CD14-positive monocyte (primary cell): ENCODE measurements at regions not wholly inside any gene's neighbourhood (a gene's known extent, or its start where the extent isn't known, plus 50 kb on each side); places are given as distances from the start of the nearest gene placed in this dataset.

ENCODE experiments used
- DNase-seq, 3 donors: peaks; one replicate each; pipeline ENCODE4 v3.0.0-alpha.2; 2011 to 2022
- H2AFZ ChIP-seq: 2 replicates; pipeline ENCODE4 v1.6.0; 2012; ENCODE audit warnings: mild to moderate bottlenecking, low read depth, low read length, inconsistent platforms; ENCODE audit not compliant: insufficient read depth, poor library complexity, severe bottlenecking
- H3K27ac ChIP-seq, 2 donors: 1 replicate in 1 of 2; 2 replicates in 1 of 2; pipeline ENCODE4 v1.5.1; 2012 to 2013; ENCODE audit warnings: low read length in 2 of 2, control low read depth in 1 of 2, inconsistent platforms in 1 of 2, low read depth in 1 of 2, mild to moderate bottlenecking in 1 of 2
- H3K27me3 ChIP-seq, 2 donors: one replicate each; pipeline versions ENCODE4 v1.6.0 to v1.6.1; 2011 to 2013; ENCODE audit warnings: low read length in 2 of 2; ENCODE audit not compliant: control insufficient read depth in 2 of 2, insufficient read depth in 2 of 2
- H3K36me3 ChIP-seq, 2 donors: replicated peaks in 1 of 2; 1 replicate in 1 of 2; 2 replicates in 1 of 2; pipeline versions ENCODE4 v1.5.1 to v1.6.1; 2012 to 2013; ENCODE audit warnings: low read length in 2 of 2, control low read depth in 1 of 2, inconsistent platforms in 1 of 2, mild to moderate bottlenecking in 1 of 2; ENCODE audit not compliant: insufficient read depth in 2 of 2, control insufficient read depth in 1 of 2
- H3K4me1 ChIP-seq, 2 donors: 1 replicate in 1 of 2; 2 replicates in 1 of 2; pipeline versions ENCODE4 v1.5.1 to v1.6.1; 2012 to 2013; ENCODE audit warnings: low read length in 2 of 2, control low read depth in 1 of 2, inconsistent platforms in 1 of 2, mild to moderate bottlenecking in 1 of 2, moderate library complexity in 1 of 2; ENCODE audit not compliant: insufficient read depth in 2 of 2, control insufficient read depth in 1 of 2
- H3K4me2 ChIP-seq: replicated peaks from 2 replicates; pipeline ENCODE3; 2012; ENCODE audit warnings: low read length, moderate library complexity, mild to moderate bottlenecking; ENCODE audit not compliant: poor library complexity, severe bottlenecking; ENCODE audit errors: extremely low read depth
- H3K4me3 ChIP-seq, 3 experiments: fragments of 200-600 bp in 1 of 3; sonication (generic) in 1 of 3; replicated peaks in 1 of 3; 1 replicate in 2 of 3; 2 replicates in 1 of 3; pipeline ENCODE4 v1.5.1; 2011 to 2013; ENCODE audit warnings: low read length in 3 of 3, mild to moderate bottlenecking in 3 of 3, control low read depth in 2 of 3, low read depth in 2 of 3, inconsistent platforms in 1 of 3, moderate library complexity in 1 of 3
- H3K79me2 ChIP-seq: 2 replicates; pipeline ENCODE4 v1.6.0; 2012; ENCODE audit warnings: mild to moderate bottlenecking, control low read depth, inconsistent platforms, low read length, moderate library complexity; ENCODE audit not compliant: insufficient read depth
- H3K9ac ChIP-seq: 2 replicates; pipeline ENCODE4 v1.6.0; 2017; ENCODE audit warnings: low read length, mild to moderate bottlenecking; ENCODE audit not compliant: insufficient read depth, poor library complexity, severe bottlenecking
- H3K9me3 ChIP-seq, 2 donors: replicated peaks in 1 of 2; 1 replicate in 1 of 2; 2 replicates in 1 of 2; pipeline versions ENCODE4 v1.5.1 to v1.6.1; 2012 to 2013; ENCODE audit warnings: low read length in 2 of 2, control low read depth in 1 of 2; ENCODE audit not compliant: control insufficient read depth in 1 of 2, insufficient read depth in 1 of 2
- H4K20me1 ChIP-seq: 2 replicates; pipeline ENCODE4 v1.6.0; 2012; ENCODE audit warnings: mild to moderate bottlenecking, low read length, control low read depth, moderate library complexity; ENCODE audit not compliant: insufficient read depth
- H3K27ac Mint-ChIP-seq, 7 donors: one replicate each; pipeline ENCODE4 v1.8.0; 2020; ENCODE audit warnings: mild to moderate bottlenecking in 7 of 7, mixed read lengths in 7 of 7, moderate library complexity in 6 of 7, inconsistent platforms in 2 of 7
- H3K27me3 Mint-ChIP-seq, 3 donors: one replicate each; pipeline ENCODE4 v1.8.0; 2021 to 2022; ENCODE audit warnings: low read depth in 3 of 3, mild to moderate bottlenecking in 3 of 3, mixed read lengths in 3 of 3, moderate library complexity in 3 of 3, inconsistent platforms in 1 of 3
- H3K36me3 Mint-ChIP-seq, 2 donors: one replicate each; pipeline ENCODE4 v1.8.0; 2020; ENCODE audit warnings: mixed read lengths in 2 of 2, inconsistent platforms in 1 of 2, mild to moderate bottlenecking in 1 of 2
- H3K4me1 Mint-ChIP-seq: one replicate; pipeline ENCODE4 v1.8.0; 2020; ENCODE audit warnings: mild to moderate bottlenecking, mixed read lengths
- H3K4me3 Mint-ChIP-seq, 2 donors: one replicate each; pipeline ENCODE4 v1.8.0; 2020; ENCODE audit warnings: mild to moderate bottlenecking in 2 of 2, mixed read lengths in 2 of 2, moderate library complexity in 1 of 2
- H3K9me3 Mint-ChIP-seq, 7 donors: one replicate each; pipeline ENCODE4 v1.8.0; 2020 to 2022; ENCODE audit warnings: mixed read lengths in 7 of 7, mild to moderate bottlenecking in 6 of 7, moderate library complexity in 6 of 7, inconsistent platforms in 2 of 7
- WGBS: methylation state at CpG from one replicate; pipeline ENCODE4 v1.1.5; 2013; ENCODE audit warnings: missing lambda C conversion rate; ENCODE audit not compliant: insufficient coverage; 5-methylcytosine and 5-hydroxymethylcytosine counted together
- intact Hi-C, 2 donors: fragments of 100-400 bp; cut with micrococcal nuclease; formaldehyde crosslinking; loops; one replicate each; pipeline versions ENCODE4 v1.15.0 to v1.15.1; 2023
- TF ChIP-seq, protein P1 (sequence below): fragments of 200-600 bp; IDR thresholded peaks from one replicate; pipeline ENCODE4 v1.8.0; 2022; ENCODE audit warnings: antibody characterized with exemption, mild to moderate bottlenecking

DNA sequence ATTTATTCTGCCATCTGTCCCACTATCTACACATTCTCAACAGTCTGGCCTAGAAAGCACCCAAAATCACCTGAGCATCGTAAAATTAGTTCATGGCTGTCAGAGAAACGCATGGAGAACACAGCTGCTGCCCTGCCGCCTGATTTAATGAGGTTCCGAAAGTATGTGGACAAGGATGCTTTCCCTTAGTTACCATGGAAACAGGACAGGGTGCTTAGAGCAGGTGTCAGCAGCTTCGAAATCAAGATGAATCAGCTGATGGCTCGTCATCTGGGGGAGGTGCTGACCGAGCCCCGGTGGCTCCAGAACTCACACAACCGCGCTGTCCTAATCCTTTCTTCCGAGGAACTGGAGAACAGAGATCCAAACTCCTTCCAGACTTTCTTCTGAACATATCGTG, 151.5 kb downstream of the TEX36 start:
- H3K4me1 ChIP-seq = no peaks in the 10 kb centered on the region
- H3K9ac ChIP-seq = no peak overlapping the region
- no peaks in the 10 kb centered on the region for H3K36me3 ChIP-seq
- no peaks in the 10 kb centered on the region for H3K27me3 ChIP-seq
- H3K79me2 ChIP-seq = no peaks in the 10 kb centered on the region
- no peak overlapping the region for H3K4me3 ChIP-seq
- Mint-ChIP-seq H3K36me3 (no peaks in the 10 kb centered on the region), H3K27ac (no peak overlapping the region), H3K4me3 (no peak overlapping the region), H3K27me3 (peaks cover 0 to 4% (median 2%) of the 10 kb centered on the region in 3 donors), H3K4me1 (no peaks in the 10 kb centered on the region), H3K9me3 (peaks cover 0 to 3% (median 1%) of the 10 kb centered on the region in 7 donors)
- intact Hi-C loops = no loop called here
- H3K9me3 ChIP-seq = no peaks in the 10 kb centered on the region
- H3K27ac ChIP-seq = no peak overlapping the region
- TF ChIP-seq, protein P1, sequence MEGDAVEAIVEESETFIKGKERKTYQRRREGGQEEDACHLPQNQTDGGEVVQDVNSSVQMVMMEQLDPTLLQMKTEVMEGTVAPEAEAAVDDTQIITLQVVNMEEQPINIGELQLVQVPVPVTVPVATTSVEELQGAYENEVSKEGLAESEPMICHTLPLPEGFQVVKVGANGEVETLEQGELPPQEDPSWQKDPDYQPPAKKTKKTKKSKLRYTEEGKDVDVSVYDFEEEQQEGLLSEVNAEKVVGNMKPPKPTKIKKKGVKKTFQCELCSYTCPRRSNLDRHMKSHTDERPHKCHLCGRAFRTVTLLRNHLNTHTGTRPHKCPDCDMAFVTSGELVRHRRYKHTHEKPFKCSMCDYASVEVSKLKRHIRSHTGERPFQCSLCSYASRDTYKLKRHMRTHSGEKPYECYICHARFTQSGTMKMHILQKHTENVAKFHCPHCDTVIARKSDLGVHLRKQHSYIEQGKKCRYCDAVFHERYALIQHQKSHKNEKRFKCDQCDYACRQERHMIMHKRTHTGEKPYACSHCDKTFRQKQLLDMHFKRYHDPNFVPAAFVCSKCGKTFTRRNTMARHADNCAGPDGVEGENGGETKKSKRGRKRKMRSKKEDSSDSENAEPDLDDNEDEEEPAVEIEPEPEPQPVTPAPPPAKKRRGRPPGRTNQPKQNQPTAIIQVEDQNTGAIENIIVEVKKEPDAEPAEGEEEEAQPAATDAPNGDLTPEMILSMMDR = no peak
- no peak overlapping the region for H2AFZ ChIP-seq
- H3K4me2 ChIP-seq = no peak overlapping the region
- no peak for DNase-seq
- H4K20me1 ChIP-seq = no peaks in the 10 kb centered on the region
- WGBS = 75% methylated on average over 8 of the region's 12 CpGs

DNA sequence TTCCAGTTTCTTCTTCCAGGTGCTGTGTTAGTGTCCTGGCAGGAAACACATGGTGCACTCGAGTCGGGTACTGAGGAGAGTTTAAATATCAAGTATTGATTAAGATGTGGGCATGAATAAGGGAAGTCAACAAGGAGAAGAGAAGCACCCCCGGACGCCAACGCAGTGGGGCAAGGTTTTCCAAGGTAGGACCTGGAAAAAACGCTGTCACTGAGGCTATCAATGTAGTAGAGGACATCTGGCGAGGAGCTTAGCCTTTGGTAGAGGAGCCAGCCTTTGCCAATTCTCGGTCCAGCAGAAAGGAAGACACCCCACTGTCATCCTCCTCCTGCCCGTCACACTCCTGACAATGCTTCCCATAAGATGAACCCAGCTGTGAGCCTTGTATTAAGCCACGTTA, 159.6 kb downstream of the TEX36 start:
- intact Hi-C loops = no loop called here
- Mint-ChIP-seq H3K27me3 (peaks cover 0 to 3% (median 0%) of the 10 kb centered on the region in 3 donors), H3K27ac (peak overlapping the region in 1 of 7 donors; percentile 43), H3K9me3 (peaks cover 2 to 6% (median 4%) of the 10 kb centered on the region in 7 donors), H3K4me1 (no peaks in the 10 kb centered on the region), H3K4me3 (no peak overlapping the region), H3K36me3 (no peaks in the 10 kb centered on the region)
- no peaks in the 10 kb centered on the region for H3K36me3 ChIP-seq
- no peaks in the 10 kb centered on the region for H3K27me3 ChIP-seq
- H3K4me3 ChIP-seq = no peak overlapping the region
- no peak overlapping the region for H2AFZ ChIP-seq
- no peaks in the 10 kb centered on the region for H3K79me2 ChIP-seq
- no peak for DNase-seq
- H3K4me1 ChIP-seq = no peaks in the 10 kb centered on the region
- 69% methylated on average over 7 of the region's 10 CpGs for WGBS
- H3K9ac ChIP-seq = no peak overlapping the region
- no peaks in the 10 kb centered on the region for H4K20me1 ChIP-seq
- peaks cover 0 to 2% of the 10 kb centered on the region in 2 donors for H3K9me3 ChIP-seq
- no peak overlapping the region for H3K27ac ChIP-seq
- H3K4me2 ChIP-seq = no peak overlapping the region
- TF ChIP-seq, protein P1 = no peak
